ENCODE measurements at regions not wholly inside any gene's neighbourhood (a gene's known extent, or its start where the extent isn't known, plus 50 kb on each side); places are given as distances from the start of the nearest gene placed in this dataset.
"Not testable (repeated sequence)": the region's sequence is repeated elsewhere in the genome, so short reads cannot be mapped to it uniquely, and the experiment has no call there.

- no peak for DNase-seq
These were observed 154.9 kb downstream of the ASB9 start for GRCh38 chrX:15114743-15115566.

GRCh38 chrX:15107367-15107988 lies 162.4 kb downstream of the ASB9 start:
- peak in 1 of 2 experiments; percentile 14 for DNase-seq

- DNase-seq = no peak
These were observed 171.4 kb downstream of the ASB9 start for GRCh38 chrX:15098505-15098904.

GRCh38 chrX:15087747-15088146 lies 182.1 kb downstream of the ASB9 start:
- DNase-seq = no peak

- DNase-seq = no peak
These were observed 196.6 kb downstream of the ASB9 start for GRCh38 chrX:15073313-15073712.

GRCh38 chrX:15072880-15073279 lies 197.0 kb downstream of the ASB9 start:
- no peak for DNase-seq

GRCh38 chrX:15072259-15072658 lies 197.6 kb downstream of the ASB9 start:
- DNase-seq = no peak

GRCh38 chrX:15059474-15059873 lies 186.3 kb downstream of the MOSPD2 start:
- DNase-seq = no peak

- no peak for DNase-seq
These were observed 182.8 kb downstream of the MOSPD2 start for GRCh38 chrX:15056044-15056443.

- no peak for DNase-seq
These were observed 182.1 kb downstream of the MOSPD2 start for GRCh38 chrX:15055146-15055930.

- no peak for DNase-seq
These were observed 177.2 kb downstream of the MOSPD2 start for GRCh38 chrX:15050395-15050794.

- DNase-seq = no peak
These were observed 170.3 kb downstream of the MOSPD2 start for GRCh38 chrX:15043538-15043937.

- DNase-seq = no peak
These were observed 160.7 kb downstream of the MOSPD2 start for GRCh38 chrX:15033917-15034316.

- no peak for DNase-seq
These were observed 144.3 kb downstream of the MOSPD2 start for GRCh38 chrX:15017491-15017890.

GRCh38 chrX:15016051-15016450 lies 142.8 kb downstream of the MOSPD2 start:
- no peak for DNase-seq

- no peak for DNase-seq
These were observed 141.1 kb downstream of the MOSPD2 start for GRCh38 chrX:15014281-15014680.

- DNase-seq = no peak
These were observed 140.2 kb downstream of the MOSPD2 start for GRCh38 chrX:15013461-15013860.

GRCh38 chrX:14997271-14997670 lies 124.0 kb downstream of the MOSPD2 start:
- DNase-seq = no peak

GRCh38 chrX:14984425-14984824 lies 111.2 kb downstream of the MOSPD2 start:
- not testable (repeated sequence) for DNase-seq

All from activated T-cell treated with anti-CD3 and anti-CD28 coated beads, Interleukin-2, amount 50 U/mL, for 48 hours (primary cell).